GM21529 (cell line): ENCODE measurements at regions not wholly inside any gene's neighbourhood (a gene's known extent, or its start where the extent isn't known, plus 50 kb on each side); places are given as distances from the start of the nearest gene placed in this dataset.
"Not testable (repeated sequence)": the region's sequence is repeated elsewhere in the genome, so short reads cannot be mapped to it uniquely, and the experiment has no call there.

Experiments used
- ATAC-seq: cut with Tn5 transposase; IDR thresholded peaks from one replicate; pipeline ENCODE4 v1.9.1; 2021; ENCODE audit not compliant: unreplicated experiment

GRCh38 chr5:93682471-93683404 lies 58.7 kb downstream of the POU5F2 start:
- not testable (repeated sequence) for ATAC-seq

GRCh38 chr5:93681432-93681831 lies 60.0 kb downstream of the POU5F2 start:
- no peak for ATAC-seq

- ATAC-seq, result no peak
These were observed 64.0 kb downstream of the POU5F2 start for GRCh38 chr5:93677359-93677891.

- ATAC-seq, result no peak
These were observed 64.7 kb downstream of the POU5F2 start for GRCh38 chr5:93676704-93677103.

GRCh38 chr5:93675460-93676450 lies 65.6 kb downstream of the POU5F2 start:
- ATAC-seq, result peak; percentile 55

- peak; percentile 69 for ATAC-seq
These were observed 66.4 kb downstream of the POU5F2 start for GRCh38 chr5:93674866-93675459.

- no peak for ATAC-seq
These were observed 67.3 kb downstream of the POU5F2 start for GRCh38 chr5:93674138-93674537.

GRCh38 chr5:93673316-93673954 lies 68.0 kb downstream of the POU5F2 start:
- no peak for ATAC-seq

- ATAC-seq, result no peak
These were observed 75.8 kb downstream of the POU5F2 start for GRCh38 chr5:93665648-93666047.

- no peak for ATAC-seq
These were observed 77.7 kb downstream of the NR2F1 start for GRCh38 chr5:93660677-93661076.

- no peak for ATAC-seq
These were observed 75.0 kb downstream of the NR2F1 start for GRCh38 chr5:93658044-93658443.

GRCh38 chr5:93654676-93655075 lies 71.7 kb downstream of the NR2F1 start:
- ATAC-seq, result no peak

- no peak for ATAC-seq
These were observed 70.7 kb downstream of the NR2F1 start for GRCh38 chr5:93653716-93654115.

GRCh38 chr5:93649234-93649900 lies 66.3 kb downstream of the NR2F1 start:
- ATAC-seq, result no peak

GRCh38 chr5:93644760-93645159 lies 61.7 kb downstream of the NR2F1 start:
- ATAC-seq, result no peak
